Endodermal cell (in vitro differentiated cells): ENCODE measurements at regions not wholly inside any gene's neighbourhood (a gene's known extent, or its start where the extent isn't known, plus 50 kb on each side); places are given as distances from the start of the nearest gene placed in this dataset.

Source experiments
- DNase-seq: peaks from one replicate; pipeline ENCODE4 v3.0.0-alpha.2; 2017
- H3K27ac ChIP-seq: 2 replicates; pipeline ENCODE4 v1.5.1; 2013; ENCODE audit warnings: mild to moderate bottlenecking, low read depth, low read length, moderate library complexity
- H3K27me3 ChIP-seq: 2 replicates; pipeline ENCODE4 v1.6.1; 2013; ENCODE audit warnings: mild to moderate bottlenecking, low read length, moderate library complexity; ENCODE audit not compliant: insufficient read depth, control insufficient read depth, poor library complexity, severe bottlenecking
- H3K36me3 ChIP-seq: 2 replicates; pipeline ENCODE4 v1.7.0; 2013; ENCODE audit warnings: mild to moderate bottlenecking, low read length, moderate library complexity; ENCODE audit not compliant: control insufficient read depth, insufficient read depth
- H3K4me1 ChIP-seq: one replicate; pipeline ENCODE4 v1.7.0; 2013; ENCODE audit warnings: low read length; ENCODE audit not compliant: control insufficient read depth, insufficient read depth
- H3K4me3 ChIP-seq: 2 replicates; pipeline ENCODE4 v1.5.1; 2013; ENCODE audit warnings: mild to moderate bottlenecking, low read length, moderate library complexity
- H3K9ac ChIP-seq: 2 replicates; pipeline ENCODE4 v1.6.1; 2013; ENCODE audit warnings: mild to moderate bottlenecking, low read length, moderate library complexity; ENCODE audit not compliant: poor library complexity, severe bottlenecking; ENCODE audit errors: extremely low read depth
- H3K9me3 ChIP-seq: 2 replicates; pipeline ENCODE4 v1.6.1; 2013; ENCODE audit warnings: mild to moderate bottlenecking, low read length, moderate library complexity; ENCODE audit not compliant: control insufficient read depth
- H3K27ac Mint-ChIP-seq: 2 replicates; pipeline ENCODE4 v1.8.0; 2020; ENCODE audit warnings: mixed read lengths
- H3K27me3 Mint-ChIP-seq: 2 replicates; pipeline ENCODE4 v1.8.0; 2021; ENCODE audit warnings: mild to moderate bottlenecking, mixed read lengths; ENCODE audit not compliant: insufficient read depth
- H3K36me3 Mint-ChIP-seq: 2 replicates; pipeline ENCODE4 v1.8.0; 2020; ENCODE audit warnings: low read depth, mixed read lengths
- H3K4me1 Mint-ChIP-seq: 2 replicates; pipeline ENCODE4 v1.8.0; 2020; ENCODE audit warnings: mixed read lengths
- H3K4me3 Mint-ChIP-seq: 2 replicates; pipeline ENCODE4 v1.8.0; 2020; ENCODE audit warnings: mild to moderate bottlenecking, moderate library complexity, mixed read lengths
- H3K9me3 Mint-ChIP-seq: 2 replicates; pipeline ENCODE4 v1.8.0; 2020; ENCODE audit warnings: mild to moderate bottlenecking, mixed read lengths
- CTCF ChIP-seq: fragments of 200-600 bp; sonication (generic); conservative IDR thresholded peaks from 2 replicates; pipeline ENCODE4 v1.5.0; 2021; ENCODE audit warnings: antibody characterized with exemption, mild to moderate bottlenecking
- WGBS, 2 experiments: methylation state at CpG; one replicate each; pipeline versions ENCODE4 v1.1.5 to v1.1.7; 2013; ENCODE audit warnings: missing lambda C conversion rate in 2 of 2, mixed read lengths in 1 of 2; ENCODE audit not compliant: insufficient coverage in 1 of 2, insufficient read length in 1 of 2; 5-methylcytosine and 5-hydroxymethylcytosine counted together

- peaks cover 44% of the 10 kb centered on the region for H3K9me3 Mint-ChIP-seq
- no peaks in the 10 kb centered on the region for H3K36me3 Mint-ChIP-seq
- H3K4me1 ChIP-seq, result no peaks in the 10 kb centered on the region
- H3K9ac ChIP-seq, result no peak overlapping the region
- H3K9me3 ChIP-seq, result no peaks in the 10 kb centered on the region
- H3K4me1 Mint-ChIP-seq, result no peaks in the 10 kb centered on the region
- H3K27me3 ChIP-seq, result no peaks in the 10 kb centered on the region
- DNase-seq, result no peak
- no peak overlapping the region for H3K27ac Mint-ChIP-seq
- no peaks in the 10 kb centered on the region for H3K36me3 ChIP-seq
- no peak overlapping the region for H3K4me3 ChIP-seq
- no peaks in the 10 kb centered on the region for H3K27me3 Mint-ChIP-seq
- H3K4me3 Mint-ChIP-seq, result no peak overlapping the region
- TF ChIP-seq CTCF, result no peak
- no peak overlapping the region for H3K27ac ChIP-seq
- WGBS, 2 experiments, result 92% methylated on average over 27 of the region's 27 CpGs; no CpG with 5 or more reads in 1 of the 2 experiments
Observed at GRCh38 chrX:121853762-121854613, 806.6 kb downstream of the GLUD2 start.

- no peaks in the 10 kb centered on the region for H3K36me3 Mint-ChIP-seq
- Histone ChIP-seq H3K4me1 (no peaks in the 10 kb centered on the region), H3K4me3 (no peak overlapping the region), H3K27me3 (no peaks in the 10 kb centered on the region), H3K9me3 (no peaks in the 10 kb centered on the region), H3K36me3 (no peaks in the 10 kb centered on the region), H3K9ac (no peak overlapping the region), H3K27ac (no peak overlapping the region)
- 93% methylated on average over 5 of the region's 5 CpGs; no CpG with 5 or more reads in 1 of the 2 experiments for WGBS, 2 experiments
- TF ChIP-seq CTCF, result no peak
- H3K4me3 Mint-ChIP-seq, result no peak overlapping the region
- no peaks in the 10 kb centered on the region for H3K27me3 Mint-ChIP-seq
- peaks cover 48% of the 10 kb centered on the region for H3K9me3 Mint-ChIP-seq
- DNase-seq, result no peak
- no peak overlapping the region for H3K27ac Mint-ChIP-seq
- H3K4me1 Mint-ChIP-seq, result no peaks in the 10 kb centered on the region
Observed at GRCh38 chrX:121854614-121854911, 807.2 kb downstream of the GLUD2 start.

- DNase-seq, result no peak
- peaks cover 49% of the 10 kb centered on the region for H3K9me3 Mint-ChIP-seq
Observed at GRCh38 chrX:121858867-121859647, 811.6 kb downstream of the GLUD2 start.

More at GRCh38 chrX:121858867-121859647, 811.6 kb downstream of the GLUD2 start:
- Mint-ChIP-seq H3K4me1 (no peaks in the 10 kb centered on the region), H3K36me3 (no peaks in the 10 kb centered on the region), H3K27ac (no peak overlapping the region), H3K27me3 (no peaks in the 10 kb centered on the region), H3K4me3 (no peak overlapping the region)
- Histone ChIP-seq H3K4me1 (no peaks in the 10 kb centered on the region), H3K9me3 (no peaks in the 10 kb centered on the region), H3K27ac (no peak overlapping the region), H3K27me3 (no peaks in the 10 kb centered on the region), H3K9ac (no peak overlapping the region), H3K36me3 (no peaks in the 10 kb centered on the region), H3K4me3 (no peak overlapping the region)
- no peak for TF ChIP-seq CTCF
- 83 to 94% methylated on average over 1 to 8 of the region's 8 CpGs for WGBS, 2 experiments
